ENCODE measurements at regions not wholly inside any gene's neighbourhood (a gene's known extent, or its start where the extent isn't known, plus 50 kb on each side); places are given as distances from the start of the nearest gene placed in this dataset.

- TF ChIP-seq, protein P1, sequence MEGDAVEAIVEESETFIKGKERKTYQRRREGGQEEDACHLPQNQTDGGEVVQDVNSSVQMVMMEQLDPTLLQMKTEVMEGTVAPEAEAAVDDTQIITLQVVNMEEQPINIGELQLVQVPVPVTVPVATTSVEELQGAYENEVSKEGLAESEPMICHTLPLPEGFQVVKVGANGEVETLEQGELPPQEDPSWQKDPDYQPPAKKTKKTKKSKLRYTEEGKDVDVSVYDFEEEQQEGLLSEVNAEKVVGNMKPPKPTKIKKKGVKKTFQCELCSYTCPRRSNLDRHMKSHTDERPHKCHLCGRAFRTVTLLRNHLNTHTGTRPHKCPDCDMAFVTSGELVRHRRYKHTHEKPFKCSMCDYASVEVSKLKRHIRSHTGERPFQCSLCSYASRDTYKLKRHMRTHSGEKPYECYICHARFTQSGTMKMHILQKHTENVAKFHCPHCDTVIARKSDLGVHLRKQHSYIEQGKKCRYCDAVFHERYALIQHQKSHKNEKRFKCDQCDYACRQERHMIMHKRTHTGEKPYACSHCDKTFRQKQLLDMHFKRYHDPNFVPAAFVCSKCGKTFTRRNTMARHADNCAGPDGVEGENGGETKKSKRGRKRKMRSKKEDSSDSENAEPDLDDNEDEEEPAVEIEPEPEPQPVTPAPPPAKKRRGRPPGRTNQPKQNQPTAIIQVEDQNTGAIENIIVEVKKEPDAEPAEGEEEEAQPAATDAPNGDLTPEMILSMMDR (IDR thresholded peaks at IDR 0.05; ENCODE audit: poor library complexity), result no peak
- TF ChIP-seq EZH2 (IDR thresholded peaks at IDR 0.05; ENCODE audit: borderline replicate concordance) (no peak), EZH2phosphoT487 (IDR thresholded peaks at IDR 0.05; ENCODE audit: low read depth, severe bottlenecking, unreplicated experiment) (no peak)
These were observed 518.4 kb downstream of the TAF11L14 start for GRCh38 chr5:18152671-18153070.
